Left forelimb (tissue), 1 donor: ENCODE measurements at regions not wholly inside any gene's neighbourhood (a gene's known extent, or its start where the extent isn't known, plus 50 kb on each side); places are given as distances from the start of the nearest gene placed in this dataset.
A peak's percentile ranks its signal among the peaks of the same experiment; 100 is the strongest.

Experiments used
- DNase-seq: peaks from one replicate; pipeline ENCODE4 v3.0.0-alpha.2; 2018; ENCODE audit warnings: low spot score

- no peak for DNase-seq
These were observed 143.3 kb downstream of the FTCDNL1 start for GRCh38 chr2:199707593-199708185.

- no peak for DNase-seq
These were observed 145.5 kb downstream of the FTCDNL1 start for GRCh38 chr2:199705538-199705937.

- DNase-seq = no peak
These were observed 146.4 kb downstream of the FTCDNL1 start for GRCh38 chr2:199704358-199705238.

GRCh38 chr2:199703199-199703598 lies 147.8 kb downstream of the FTCDNL1 start:
- DNase-seq = no peak

- no peak for DNase-seq
These were observed 153.5 kb downstream of the FTCDNL1 start for GRCh38 chr2:199697469-199697868.

GRCh38 chr2:199696048-199696447 lies 154.9 kb downstream of the FTCDNL1 start:
- no peak for DNase-seq

GRCh38 chr2:199693861-199694260 lies 157.1 kb downstream of the FTCDNL1 start:
- DNase-seq = no peak

- no peak for DNase-seq
These were observed 158.5 kb downstream of the FTCDNL1 start for GRCh38 chr2:199692489-199692888.

- DNase-seq = no peak
These were observed 160.8 kb downstream of the FTCDNL1 start for GRCh38 chr2:199690225-199690624.

GRCh38 chr2:199685669-199686068 lies 165.3 kb downstream of the FTCDNL1 start:
- DNase-seq = no peak

- DNase-seq = no peak
These were observed 166.2 kb downstream of the FTCDNL1 start for GRCh38 chr2:199684832-199685231.

- no peak for DNase-seq
These were observed 166.8 kb downstream of the FTCDNL1 start for GRCh38 chr2:199684168-199684567.

- DNase-seq = no peak
These were observed 169.0 kb downstream of the FTCDNL1 start for GRCh38 chr2:199682001-199682400.

GRCh38 chr2:199680482-199680881 lies 170.5 kb downstream of the FTCDNL1 start:
- no peak for DNase-seq

- no peak for DNase-seq
These were observed 171.1 kb downstream of the FTCDNL1 start for GRCh38 chr2:199679883-199680282.

GRCh38 chr2:199677881-199678280 lies 173.1 kb downstream of the FTCDNL1 start:
- no peak for DNase-seq

- DNase-seq = no peak
These were observed 182.3 kb downstream of the FTCDNL1 start for GRCh38 chr2:199668645-199669044.

- DNase-seq = no peak
These were observed 187.8 kb downstream of the FTCDNL1 start for GRCh38 chr2:199663157-199663556.

- no peak for DNase-seq
These were observed 188.7 kb downstream of the FTCDNL1 start for GRCh38 chr2:199662255-199662654.

GRCh38 chr2:199660167-199660566 lies 190.8 kb downstream of the FTCDNL1 start:
- DNase-seq = no peak

GRCh38 chr2:199659207-199659606 lies 191.8 kb downstream of the FTCDNL1 start:
- peak; percentile 75 for DNase-seq

GRCh38 chr2:199646439-199646838 lies 188.7 kb upstream of the SATB2 start:
- no peak for DNase-seq

GRCh38 chr2:199631129-199631528 lies 173.4 kb upstream of the SATB2 start:
- no peak for DNase-seq

- DNase-seq = no peak
These were observed 171.6 kb upstream of the SATB2 start for GRCh38 chr2:199629301-199629700.
